ENCODE measurements at regions not wholly inside any gene's neighbourhood (a gene's known extent, or its start where the extent isn't known, plus 50 kb on each side); places are given as distances from the start of the nearest gene placed in this dataset.

GRCh38 chr3:103894162-103894822 is 1459.5 kb downstream of the ZPLD1 start:
- TF ChIP-seq YBX1 (IDR thresholded peaks at IDR 0.05) (no peak), POLR2A (IDR thresholded peaks at IDR 0.05; ENCODE audit: low read depth, low read length) (no peak), CTCF (IDR thresholded peaks at IDR 0.05 in 2 of 3, conservative IDR thresholded peaks at IDR 0.05 in 1 of 3; ENCODE audit: control insufficient read depth in 2 of 3, extremely low read depth in 1 of 3, insufficient read depth in 1 of 3, low read depth in 3 of 3, low read length in 3 of 3) (no peak), ETV6 (conservative IDR thresholded peaks at IDR 0.05 in 1 of 2, IDR thresholded peaks at IDR 0.05 in 1 of 2; ENCODE audit: borderline replicate concordance in 1 of 2, low read depth in 1 of 2) (no peak), RELA (IDR thresholded peaks at IDR 0.05; ENCODE audit: borderline replicate concordance, partially characterized antibody) (no peak), SREBF2 (IDR thresholded peaks at IDR 0.05; ENCODE audit: low read length) (no peak), DPF2 (IDR thresholded peaks at IDR 0.05) (no peak), REST (IDR thresholded peaks at IDR 0.05; ENCODE audit: low read depth, low read length) (no peak), MTA3 (IDR thresholded peaks at IDR 0.05; ENCODE audit: borderline replicate concordance, low read length) (no peak), CHD1 (IDR thresholded peaks at IDR 0.05; ENCODE audit: low read depth, low read length) (no peak), EZH2 (IDR thresholded peaks at IDR 0.05; ENCODE audit: borderline replicate concordance, control insufficient read depth, low read depth, low read length) (no peak), NFIC (IDR thresholded peaks at IDR 0.05; ENCODE audit: low read depth, low read length) (no peak), HDAC2 (IDR thresholded peaks at IDR 0.05) (no peak)
- TF ChIP-seq, protein P1, sequence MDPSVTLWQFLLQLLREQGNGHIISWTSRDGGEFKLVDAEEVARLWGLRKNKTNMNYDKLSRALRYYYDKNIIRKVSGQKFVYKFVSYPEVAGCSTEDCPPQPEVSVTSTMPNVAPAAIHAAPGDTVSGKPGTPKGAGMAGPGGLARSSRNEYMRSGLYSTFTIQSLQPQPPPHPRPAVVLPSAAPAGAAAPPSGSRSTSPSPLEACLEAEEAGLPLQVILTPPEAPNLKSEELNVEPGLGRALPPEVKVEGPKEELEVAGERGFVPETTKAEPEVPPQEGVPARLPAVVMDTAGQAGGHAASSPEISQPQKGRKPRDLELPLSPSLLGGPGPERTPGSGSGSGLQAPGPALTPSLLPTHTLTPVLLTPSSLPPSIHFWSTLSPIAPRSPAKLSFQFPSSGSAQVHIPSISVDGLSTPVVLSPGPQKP (IDR thresholded peaks at IDR 0.05; ENCODE audit: low read depth, low read length) = no peak
